CD4-positive, alpha-beta T cell treated with Interferon alpha-2 for 1 hour (primary cell): ENCODE measurements at regions not wholly inside any gene's neighbourhood (a gene's known extent, or its start where the extent isn't known, plus 50 kb on each side); places are given as distances from the start of the nearest gene placed in this dataset.
"Not testable (repeated sequence)": the region's sequence is repeated elsewhere in the genome, so short reads cannot be mapped to it uniquely, and the experiment has no call there.

Experiments used
- DNase-seq, 2 donors: peaks; one replicate each; pipeline ENCODE4 v3.0.0-alpha.2; 2020 to 2022

GRCh38 chr3:132084982-132085381, 50.2 kb upstream of the CPNE4 start:
- DNase-seq: no peak

- no peak for DNase-seq
Observed at GRCh38 chr3:132087356-132087755, 52.5 kb upstream of the CPNE4 start.

GRCh38 chr3:132088291-132088690, 53.5 kb upstream of the CPNE4 start:
- no peak for DNase-seq

GRCh38 chr3:132090921-132091320, 56.1 kb upstream of the CPNE4 start:
- DNase-seq: no peak

GRCh38 chr3:132116601-132117000, 81.8 kb upstream of the CPNE4 start:
- DNase-seq: no peak

GRCh38 chr3:132117642-132118041, 82.8 kb upstream of the CPNE4 start:
- DNase-seq: no peak

GRCh38 chr3:132119531-132119930, 84.7 kb upstream of the CPNE4 start:
- no peak for DNase-seq

- DNase-seq: no peak
Observed at GRCh38 chr3:132124096-132124495, 89.3 kb upstream of the CPNE4 start.

GRCh38 chr3:132124651-132125284, 90.0 kb upstream of the CPNE4 start:
- no peak for DNase-seq

- DNase-seq: no peak
Observed at GRCh38 chr3:132134611-132135010, 99.8 kb upstream of the CPNE4 start.

GRCh38 chr3:132135628-132136333, 101.0 kb upstream of the CPNE4 start:
- DNase-seq: no peak

GRCh38 chr3:132136334-132136716, 101.5 kb upstream of the CPNE4 start:
- no peak for DNase-seq

GRCh38 chr3:132136902-132137301, 102.1 kb upstream of the CPNE4 start:
- DNase-seq: not testable (repeated sequence)

- DNase-seq: no peak
Observed at GRCh38 chr3:132145833-132146232, 111.0 kb upstream of the CPNE4 start.

GRCh38 chr3:132154619-132155018, 119.8 kb upstream of the CPNE4 start:
- no peak for DNase-seq

- no peak for DNase-seq
Observed at GRCh38 chr3:132159145-132159544, 124.3 kb upstream of the CPNE4 start.

- no peak for DNase-seq
Observed at GRCh38 chr3:132160198-132160597, 125.4 kb upstream of the CPNE4 start.

- DNase-seq: no peak
Observed at GRCh38 chr3:132161608-132162007, 126.8 kb upstream of the CPNE4 start.

GRCh38 chr3:132164469-132165092, 129.8 kb upstream of the CPNE4 start:
- no peak for DNase-seq

- no peak for DNase-seq
Observed at GRCh38 chr3:132167870-132168269, 133.1 kb upstream of the CPNE4 start.

GRCh38 chr3:132174500-132174899, 139.7 kb upstream of the CPNE4 start:
- no peak for DNase-seq

- DNase-seq: peak in 1 of 2 donors; percentile 42
Observed at GRCh38 chr3:132180337-132180791, 136.8 kb upstream of the ACP3 start.

- no peak for DNase-seq
Observed at GRCh38 chr3:132183811-132184210, 133.4 kb upstream of the ACP3 start.

GRCh38 chr3:132187746-132188145, 129.5 kb upstream of the ACP3 start:
- no peak for DNase-seq
